AG09319 (cell line): ENCODE measurements at regions not wholly inside any gene's neighbourhood (a gene's known extent, or its start where the extent isn't known, plus 50 kb on each side); places are given as distances from the start of the nearest gene placed in this dataset.

Source experiments
- DNase-seq: peaks from one replicate; pipeline ENCODE4 v3.0.0-alpha.2; 2010; ENCODE audit warnings: low read depth; ENCODE audit errors: extremely low read depth
- CTCF ChIP-seq: IDR thresholded peaks from 2 replicates; pipeline ENCODE4 v1.5.1; 2011; ENCODE audit warnings: low read depth, mild to moderate bottlenecking, inconsistent platforms, low read length, moderate library complexity

DNA sequence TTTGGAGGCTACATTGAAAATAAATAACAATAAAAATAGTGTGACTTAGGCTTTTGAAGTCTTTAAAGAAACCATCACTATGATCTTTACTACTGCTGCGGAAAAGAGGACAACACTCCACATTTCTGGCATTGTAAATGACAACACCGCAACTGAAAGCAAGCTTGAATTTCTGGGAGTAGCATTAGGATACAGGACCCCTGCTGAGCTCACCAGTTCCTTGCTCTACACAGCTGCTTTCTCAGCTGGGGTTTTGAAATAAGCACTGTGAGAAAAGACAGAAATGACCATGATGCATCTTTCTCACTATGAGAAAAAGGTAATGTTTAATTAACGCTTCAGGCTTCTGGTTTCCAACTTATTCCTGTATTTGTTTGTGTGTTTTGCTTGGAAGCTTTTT lies 168.0 kb downstream of the TAF11L14 start:
- DNase-seq: no peak
- no peak for TF ChIP-seq CTCF

- DNase-seq: no peak
- TF ChIP-seq CTCF: no peak
Observed at GRCh38 chr5:17803971-17804370, 169.7 kb downstream of the TAF11L14 start.

DNA sequence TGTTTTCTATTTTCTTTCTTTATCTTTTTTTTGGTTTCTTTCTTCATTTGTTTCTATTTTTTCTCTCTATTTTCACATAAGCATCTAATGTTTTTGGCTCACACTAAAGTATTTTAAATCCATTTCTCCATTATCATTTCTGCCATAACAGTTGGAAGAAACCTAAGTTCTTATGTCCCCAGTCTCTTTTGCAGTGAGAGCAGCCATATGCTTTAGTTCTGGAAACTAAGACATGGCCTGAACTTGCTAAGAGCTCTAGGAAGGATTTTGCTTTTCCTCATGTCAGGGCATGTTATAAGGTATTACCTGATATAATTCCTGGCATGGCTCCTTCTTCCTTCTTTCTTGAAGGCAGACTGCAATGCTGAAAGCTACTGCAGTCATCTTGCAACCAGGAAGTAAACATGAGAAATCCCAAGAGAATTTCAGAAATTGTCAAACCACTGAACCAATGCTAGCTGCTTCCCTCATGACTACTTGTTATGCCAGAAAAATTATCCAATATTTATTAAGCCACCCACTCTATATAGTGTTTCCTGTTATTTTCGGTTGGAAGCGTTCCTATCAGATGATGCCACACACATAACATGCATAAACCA lies 171.1 kb downstream of the TAF11L14 start:
- no peak for DNase-seq
- TF ChIP-seq CTCF: no peak

DNA sequence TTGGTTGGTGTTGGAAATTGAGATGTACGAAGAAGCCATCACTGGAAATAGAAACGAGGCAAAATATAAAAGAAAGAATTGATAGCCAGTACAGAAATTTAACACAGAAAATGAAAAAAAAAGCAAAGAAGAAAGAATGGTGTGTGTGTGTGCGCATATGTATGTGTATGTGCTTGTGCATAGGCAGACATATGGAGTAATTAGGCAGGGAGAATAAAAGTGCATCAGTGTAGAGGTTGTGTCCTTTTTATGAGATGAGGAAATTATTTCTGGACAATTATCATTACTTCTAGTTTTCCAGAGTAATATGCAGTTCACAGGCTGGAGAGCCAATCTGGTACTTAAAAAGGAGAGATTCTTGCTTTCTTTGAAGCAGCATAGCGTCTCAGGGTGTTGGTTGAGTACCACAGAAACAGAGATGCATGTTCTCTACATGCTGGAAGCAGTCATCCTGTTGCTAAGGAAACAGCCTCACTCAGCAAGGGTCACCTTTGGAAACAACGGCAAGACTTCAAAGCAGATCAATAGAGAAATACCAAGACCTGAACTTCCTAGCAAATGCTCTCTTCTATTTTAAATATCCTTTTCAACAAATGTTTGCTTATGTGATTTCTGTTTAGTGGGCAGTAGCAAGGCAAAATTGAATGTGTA lies 172.7 kb downstream of the TAF11L14 start:
- no peak for TF ChIP-seq CTCF
- no peak for DNase-seq

DNA sequence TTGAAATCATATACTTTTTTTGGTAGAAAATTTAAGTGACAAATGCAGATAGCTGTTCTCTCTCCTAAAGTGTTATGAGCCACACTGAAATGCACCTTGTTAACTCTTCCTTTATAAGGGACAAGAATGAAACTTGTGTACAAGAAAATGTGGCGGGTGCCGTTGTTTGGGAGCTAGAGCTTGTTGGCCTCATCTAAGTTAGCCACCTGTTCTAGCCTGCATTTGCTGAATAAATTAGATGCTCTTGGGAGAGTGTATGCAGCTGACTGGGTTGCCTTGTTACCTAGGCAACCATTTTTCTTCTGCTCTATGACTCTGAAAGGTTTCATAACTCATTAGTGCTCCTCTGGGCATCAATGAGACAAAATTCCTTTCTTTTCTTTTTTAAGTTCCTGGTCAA lies 174.3 kb downstream of the TAF11L14 start:
- DNase-seq: no peak
- no peak for TF ChIP-seq CTCF

GRCh38 chr5:17810734-17811133 lies 176.5 kb downstream of the TAF11L14 start:
- no peak for TF ChIP-seq CTCF
- no peak for DNase-seq

DNA sequence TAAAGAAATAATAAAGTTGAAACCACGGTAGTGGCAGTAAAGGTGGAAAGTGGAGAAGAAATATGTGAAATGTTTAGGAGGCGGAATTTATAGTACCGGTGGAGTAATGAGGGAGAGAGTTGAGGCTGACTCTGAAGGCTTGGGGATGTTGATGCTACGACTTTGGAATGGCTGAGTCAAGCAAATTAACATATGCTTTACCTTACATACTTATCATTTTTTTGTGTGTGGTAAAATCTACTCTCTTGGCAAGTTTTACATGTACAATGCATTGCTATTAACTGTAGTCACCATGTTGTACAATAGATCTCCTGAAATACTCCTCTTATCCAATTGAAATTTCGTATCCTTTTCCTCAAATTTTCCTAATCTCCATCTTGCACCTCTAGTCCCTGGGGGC lies 179.0 kb downstream of the TAF11L14 start:
- no peak for DNase-seq
- TF ChIP-seq CTCF: no peak
